Erythroblast (primary cell): ENCODE measurements at regions not wholly inside any gene's neighbourhood (a gene's known extent, or its start where the extent isn't known, plus 50 kb on each side); places are given as distances from the start of the nearest gene placed in this dataset.
A peak's percentile ranks its signal among the peaks of the same experiment; 100 is the strongest.
"Not testable (repeated sequence)": the region's sequence is repeated elsewhere in the genome, so short reads cannot be mapped to it uniquely, and the experiment has no call there.

ENCODE experiments used
- DNase-seq, 2 experiments: peaks; one replicate each; lab custom pipeline; 2025; lab: John Stamatoyannopoulos, UW
- GATA1 ChIP-seq: IDR thresholded peaks from 2 replicates; pipeline ENCODE4 v1.6.1; 2011; ENCODE audit warnings: low read depth, mild to moderate bottlenecking, control low read depth, low read length, moderate library complexity
- POLR2A ChIP-seq: IDR thresholded peaks from 2 replicates; pipeline ENCODE4 v1.6.1; 2011; ENCODE audit warnings: mild to moderate bottlenecking, low read length

GRCh38 chrX:65127842-65128241, 151.6 kb upstream of the ZC4H2 start:
- no peak for DNase-seq

GRCh38 chrX:65098851-65099250, 122.6 kb upstream of the ZC4H2 start:
- TF ChIP-seq POLR2A (no peak), GATA1 (no peak)
- DNase-seq: no peak

More at GRCh38 chrX:65127842-65128241, 151.6 kb upstream of the ZC4H2 start:
- no peak for TF ChIP-seq GATA1
- TF ChIP-seq POLR2A: no peak

GRCh38 chrX:65093658-65094057, 117.4 kb upstream of the ZC4H2 start:
- no peak for DNase-seq
- TF ChIP-seq POLR2A: no peak

- no peak for DNase-seq
- no peak for TF ChIP-seq POLR2A
- no peak for TF ChIP-seq GATA1
Measured at GRCh38 chrX:65073233-65073632, 97.0 kb upstream of the ZC4H2 start.

GRCh38 chrX:65072590-65072989, 96.3 kb upstream of the ZC4H2 start:
- DNase-seq: no peak
- TF ChIP-seq GATA1: no peak
- no peak for TF ChIP-seq POLR2A

GRCh38 chrX:65058626-65059025, 82.4 kb upstream of the ZC4H2 start:
- DNase-seq: not testable (repeated sequence)

GRCh38 chrX:65045001-65045400, 68.8 kb upstream of the ZC4H2 start:
- DNase-seq: no peak
- TF ChIP-seq POLR2A (no peak), GATA1 (no peak)

- peak; percentile 6 for TF ChIP-seq POLR2A
- TF ChIP-seq GATA1: no peak
- peak; percentile 56 to 60 for DNase-seq
Measured at GRCh38 chrX:65035446-65035770, 59.2 kb upstream of the ZC4H2 start.

GRCh38 chrX:65034668-65035445, 58.6 kb upstream of the ZC4H2 start, which contains the start of gene ZC3H12B:
Gene ZC3H12B, plus strand, starts transcription at chrX:65034826.
- no peak for TF ChIP-seq GATA1
- TF ChIP-seq POLR2A: peak; percentile 51
- DNase-seq: peak; percentile 91

GRCh38 chrX:65034292-65034667, 58.0 kb upstream of the ZC4H2 start:
- TF ChIP-seq POLR2A: no peak
- TF ChIP-seq GATA1: no peak
- no peak for DNase-seq
